B cell (primary cell): ENCODE measurements at regions not wholly inside any gene's neighbourhood (a gene's known extent, or its start where the extent isn't known, plus 50 kb on each side); places are given as distances from the start of the nearest gene placed in this dataset.

Experiments used
- EZH2 ChIP-seq: IDR thresholded peaks from 2 replicates; pipeline ENCODE4 v1.6.1; 2012; ENCODE audit warnings: borderline replicate concordance, low read depth, mild to moderate bottlenecking, moderate library complexity, low read length; ENCODE audit not compliant: insufficient read depth, poor library complexity, severe bottlenecking
- TF ChIP-seq, protein P1 (sequence below): fragments of 200-600 bp; IDR thresholded peaks from one replicate; pipeline ENCODE4 v1.8.0; 2022; ENCODE audit warnings: antibody characterized with exemption, mild to moderate bottlenecking

DNA sequence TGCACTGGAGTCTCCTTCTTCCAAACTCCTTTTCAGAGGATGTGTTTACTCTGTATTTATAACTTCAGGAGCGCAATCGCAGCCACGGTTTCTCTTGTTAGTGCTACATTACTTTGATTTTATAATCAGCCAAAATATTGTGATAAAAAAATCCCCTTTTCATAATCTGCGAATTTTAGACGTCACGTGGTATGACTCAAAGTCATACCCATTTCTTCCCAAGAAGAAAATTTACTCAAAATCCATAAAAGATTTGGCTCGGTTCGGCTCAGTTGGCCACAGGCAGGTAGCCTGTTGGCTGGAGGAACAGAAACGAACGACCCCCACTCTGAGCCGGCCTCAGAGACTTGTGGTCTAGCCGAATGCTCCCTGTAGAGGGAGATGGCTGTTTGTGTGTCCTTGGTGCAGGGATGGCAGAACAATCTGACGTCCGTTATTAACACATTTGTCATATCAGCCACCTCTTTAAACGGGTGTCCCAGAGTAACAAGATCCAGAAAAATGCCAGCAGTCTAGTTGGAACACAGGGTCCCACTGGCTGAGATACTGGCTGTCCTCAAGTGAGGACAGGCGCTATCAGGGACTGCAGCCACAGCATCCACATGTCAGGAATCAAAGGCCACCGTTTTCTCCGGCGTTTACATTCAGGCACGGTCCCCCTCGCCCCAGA lies 247.6 kb downstream of the DLL1 start:
- TF ChIP-seq, protein P1, sequence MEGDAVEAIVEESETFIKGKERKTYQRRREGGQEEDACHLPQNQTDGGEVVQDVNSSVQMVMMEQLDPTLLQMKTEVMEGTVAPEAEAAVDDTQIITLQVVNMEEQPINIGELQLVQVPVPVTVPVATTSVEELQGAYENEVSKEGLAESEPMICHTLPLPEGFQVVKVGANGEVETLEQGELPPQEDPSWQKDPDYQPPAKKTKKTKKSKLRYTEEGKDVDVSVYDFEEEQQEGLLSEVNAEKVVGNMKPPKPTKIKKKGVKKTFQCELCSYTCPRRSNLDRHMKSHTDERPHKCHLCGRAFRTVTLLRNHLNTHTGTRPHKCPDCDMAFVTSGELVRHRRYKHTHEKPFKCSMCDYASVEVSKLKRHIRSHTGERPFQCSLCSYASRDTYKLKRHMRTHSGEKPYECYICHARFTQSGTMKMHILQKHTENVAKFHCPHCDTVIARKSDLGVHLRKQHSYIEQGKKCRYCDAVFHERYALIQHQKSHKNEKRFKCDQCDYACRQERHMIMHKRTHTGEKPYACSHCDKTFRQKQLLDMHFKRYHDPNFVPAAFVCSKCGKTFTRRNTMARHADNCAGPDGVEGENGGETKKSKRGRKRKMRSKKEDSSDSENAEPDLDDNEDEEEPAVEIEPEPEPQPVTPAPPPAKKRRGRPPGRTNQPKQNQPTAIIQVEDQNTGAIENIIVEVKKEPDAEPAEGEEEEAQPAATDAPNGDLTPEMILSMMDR: no peak
- TF ChIP-seq EZH2: no peak
